Lung (tissue), 11 donors: ENCODE measurements at regions not wholly inside any gene's neighbourhood (a gene's known extent, or its start where the extent isn't known, plus 50 kb on each side); places are given as distances from the start of the nearest gene placed in this dataset.

Experiments
- ATAC-seq: fragments of 200-7000 bp; cut with Tn5 transposase; one replicate; pipeline ENCODE4 v1.9.1; 2020; ENCODE audit warnings: moderate number of reproducible peaks; ENCODE audit not compliant: insufficient read depth, low FRiP score
- DNase-seq, 3 donors: peaks; one replicate each; pipeline ENCODE4 v3.0.0-alpha.2; 2013 to 2017
- H3K27ac ChIP-seq, 2 donors: one replicate each; pipeline ENCODE4 v1.5.1; 2013; ENCODE audit warnings: mild to moderate bottlenecking in 2 of 2, moderate library complexity in 2 of 2, control low read depth in 1 of 2, inconsistent platforms in 1 of 2, low read depth in 1 of 2, low read length in 1 of 2
- H3K27me3 ChIP-seq, 3 donors: one replicate each; pipeline ENCODE4 v1.5.1; 2013; ENCODE audit warnings: low read length in 2 of 3; ENCODE audit not compliant: control insufficient read depth in 3 of 3, insufficient read depth in 3 of 3
- H3K36me3 ChIP-seq, 4 donors: one replicate each; pipeline ENCODE4 v1.5.1; 2013; ENCODE audit warnings: low read length in 4 of 4, mild to moderate bottlenecking in 1 of 4, moderate library complexity in 1 of 4; ENCODE audit not compliant: control insufficient read depth in 4 of 4, insufficient read depth in 4 of 4
- H3K4me1 ChIP-seq, 5 donors: one replicate each; pipeline ENCODE4 v1.5.1; 2013; ENCODE audit warnings: low read length in 5 of 5, mild to moderate bottlenecking in 2 of 5, moderate library complexity in 1 of 5; ENCODE audit not compliant: control insufficient read depth in 5 of 5, insufficient read depth in 5 of 5
- H3K4me3 ChIP-seq: one replicate; pipeline ENCODE4 v1.5.1; 2013; ENCODE audit warnings: mild to moderate bottlenecking, control low read depth, moderate library complexity
- H3K9ac ChIP-seq, 2 donors: one replicate each; pipeline ENCODE4 v1.5.1; 2013; ENCODE audit warnings: low read length in 2 of 2, control low read depth in 1 of 2; ENCODE audit not compliant: insufficient read depth in 1 of 2
- H3K9me3 ChIP-seq, 4 donors: one replicate each; pipeline ENCODE4 v1.5.1; 2013; ENCODE audit warnings: low read length in 3 of 4, mild to moderate bottlenecking in 1 of 4, moderate library complexity in 1 of 4; ENCODE audit not compliant: control insufficient read depth in 4 of 4, insufficient read depth in 3 of 4
- CTCF ChIP-seq: IDR thresholded peaks from 2 replicates; pipeline ENCODE4 v1.5.1; 2012; ENCODE audit warnings: mild to moderate bottlenecking; ENCODE audit errors: control extremely low read depth, extremely low read depth
- WGBS, 2 donors: extraction: QIAGEN DNeasy Blood & Tissue Kit; methylation state at CpG; one replicate each; pipeline ENCODE4 v1.1.7; 2013; 5-methylcytosine and 5-hydroxymethylcytosine counted together
- donor health status: control.
- donor health status: control.
- donor health status: Bipolar disorder and iron deficiency.
- donor health status: healthy.
- donor health status: DM: yes; HTN: yes; CAD: no.

- H3K36me3 ChIP-seq = no peaks in the 10 kb centered on the region
- DNase-seq = no peak
- no peak overlapping the region for H3K4me3 ChIP-seq
- H3K27me3 ChIP-seq = no peaks in the 10 kb centered on the region
- ATAC-seq = no peak
- no peak overlapping the region for H3K9ac ChIP-seq
- no peaks in the 10 kb centered on the region for H3K9me3 ChIP-seq
- 49 to 65% methylated on average over 2 of the region's 2 CpGs for WGBS, 2 donors
- no peak for TF ChIP-seq CTCF
- H3K4me1 ChIP-seq = peaks cover 0 to 16% (median 0%) of the 10 kb centered on the region in 5 donors
- H3K27ac ChIP-seq = no peak overlapping the region
These were observed 236.0 kb upstream of the SPHKAP start for GRCh38 chr2:228417526-228417925.

GRCh38 chr2:228410061-228410460 lies 228.6 kb upstream of the SPHKAP start:
- Histone ChIP-seq H3K27ac (no peak overlapping the region), H3K4me1 (no peaks in the 10 kb centered on the region), H3K9me3 (no peaks in the 10 kb centered on the region), H3K27me3 (no peaks in the 10 kb centered on the region), H3K9ac (no peak overlapping the region), H3K36me3 (no peaks in the 10 kb centered on the region), H3K4me3 (no peak overlapping the region)
- no peak for ATAC-seq
- no peak for DNase-seq
- TF ChIP-seq CTCF = no peak
- 95 to 98% methylated on average over 1 of the region's 1 CpG for WGBS, 2 donors

- no peaks in the 10 kb centered on the region for H3K9me3 ChIP-seq
- H3K9ac ChIP-seq = no peak overlapping the region
- 60 to 63% methylated on average over 1 of the region's 1 CpG for WGBS, 2 donors
- no peaks in the 10 kb centered on the region for H3K4me1 ChIP-seq
- H3K27me3 ChIP-seq = no peaks in the 10 kb centered on the region
- no peak for ATAC-seq
- no peaks in the 10 kb centered on the region for H3K36me3 ChIP-seq
- no peak overlapping the region for H3K27ac ChIP-seq
- no peak for TF ChIP-seq CTCF
- H3K4me3 ChIP-seq = no peak overlapping the region
- DNase-seq = no peak
These were observed 228.0 kb upstream of the SPHKAP start for GRCh38 chr2:228409493-228409892.

- DNase-seq (no peak), ATAC-seq (no peak)
- no peak for TF ChIP-seq CTCF
- no peaks in the 10 kb centered on the region for H3K36me3 ChIP-seq
- H3K27ac ChIP-seq = no peak overlapping the region
- H3K27me3 ChIP-seq = no peaks in the 10 kb centered on the region
- H3K9ac ChIP-seq = no peak overlapping the region
- no peaks in the 10 kb centered on the region for H3K4me1 ChIP-seq
- 85 to 93% methylated on average over 4 of the region's 4 CpGs for WGBS, 2 donors
- no peak overlapping the region for H3K4me3 ChIP-seq
- no peaks in the 10 kb centered on the region for H3K9me3 ChIP-seq
These were observed 227.2 kb upstream of the SPHKAP start for GRCh38 chr2:228408529-228409227.
